Stimulated activated CD8-positive, alpha-beta memory T cell treated with anti-CD3 and anti-CD28 coated beads, Interleukin-4, amount 100 ng/mL, for 4 hours (primary cell): ENCODE measurements at regions not wholly inside any gene's neighbourhood (a gene's known extent, or its start where the extent isn't known, plus 50 kb on each side); places are given as distances from the start of the nearest gene placed in this dataset.

Experiments
- DNase-seq, 2 donors: peaks; one replicate each; pipeline ENCODE4 v3.0.0-alpha.2; 2020; ENCODE audit warnings: low read depth in 2 of 2, low spot score in 1 of 2

DNA sequence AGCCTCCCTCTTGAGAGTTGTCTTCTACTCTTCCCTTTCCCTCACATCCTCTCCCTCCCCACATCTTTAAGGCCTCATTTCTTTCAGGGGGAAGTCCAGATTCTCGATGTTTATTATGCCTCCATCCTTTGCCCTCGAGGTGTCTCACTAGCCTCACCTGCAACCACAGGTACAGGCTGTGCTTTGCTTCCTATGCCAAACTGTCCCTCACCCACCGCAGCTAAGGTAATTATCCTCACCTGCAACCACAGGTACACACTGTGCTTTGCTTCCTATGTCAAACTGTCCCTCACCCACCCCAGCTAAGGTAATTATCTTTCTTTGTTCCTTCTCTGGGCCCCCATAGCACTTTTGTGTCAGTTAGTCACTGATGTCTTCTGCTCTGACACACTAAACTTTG is 328.1 kb upstream of the SNX7 start:
- no peak for DNase-seq

DNA sequence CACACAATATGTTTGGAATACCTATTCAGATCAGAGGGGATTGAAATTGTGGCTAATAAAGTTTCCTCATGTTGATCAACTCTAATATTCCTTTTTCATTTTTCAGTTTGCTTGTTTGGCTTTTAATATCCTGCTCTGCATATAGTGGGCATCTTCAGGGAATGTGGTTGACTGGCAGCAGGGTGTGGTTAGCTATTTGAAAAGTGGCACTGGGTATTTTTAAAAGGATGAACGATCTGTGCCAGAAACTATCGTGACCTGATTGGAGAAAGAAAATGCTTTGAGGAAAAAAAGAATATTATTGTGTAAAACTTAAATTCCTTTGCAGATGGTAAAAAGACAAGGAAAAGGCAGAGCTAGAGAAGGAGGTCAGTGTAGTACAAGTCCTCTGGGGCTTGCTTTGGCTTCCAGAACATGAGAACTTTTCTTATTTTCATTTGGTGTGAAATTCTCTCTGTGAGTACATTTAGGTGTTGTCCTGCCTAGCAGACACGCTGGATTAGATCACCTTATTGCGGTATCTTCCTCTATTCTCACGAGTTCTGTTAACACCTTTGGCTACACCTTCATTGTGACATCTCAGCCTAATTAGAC is 329.7 kb upstream of the SNX7 start:
- DNase-seq, result no peak

DNA sequence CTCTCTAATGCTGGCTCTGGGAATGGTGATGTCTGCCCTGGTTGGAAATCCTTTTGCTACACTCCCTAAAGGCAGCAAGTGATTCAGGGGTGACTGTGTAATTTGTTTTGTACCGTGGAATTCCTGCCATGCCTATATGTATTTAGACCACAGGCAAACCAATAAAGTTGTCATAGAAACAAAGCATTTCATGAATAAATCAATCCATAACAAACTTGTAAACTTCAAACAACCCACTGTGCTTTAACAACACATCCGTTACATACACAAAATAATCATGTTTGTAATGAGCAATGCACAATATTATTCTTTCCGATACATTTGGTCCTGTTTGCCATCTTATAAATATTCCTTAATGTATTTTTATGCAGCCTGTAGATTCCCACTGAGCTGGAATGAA is 330.3 kb upstream of the SNX7 start:
- DNase-seq, result no peak

DNA sequence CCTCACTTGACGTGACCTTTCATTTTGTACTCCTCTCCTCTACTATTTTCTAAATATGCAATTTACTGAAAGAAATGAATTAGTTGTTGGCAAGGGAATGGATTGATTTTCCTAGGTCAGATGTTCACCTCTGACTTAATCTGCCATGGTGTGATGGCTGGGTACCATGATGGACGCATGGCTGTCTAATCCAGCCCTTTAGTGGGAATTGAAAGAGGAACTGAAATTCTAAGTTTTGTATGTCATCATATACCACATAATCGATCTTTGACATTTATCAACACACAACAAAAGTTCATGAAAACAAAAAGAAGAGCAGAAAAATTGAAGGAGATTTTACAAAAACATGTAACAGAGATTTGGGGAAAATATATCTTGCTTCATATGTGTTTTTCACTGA is 331.3 kb upstream of the SNX7 start:
- no peak for DNase-seq

DNA sequence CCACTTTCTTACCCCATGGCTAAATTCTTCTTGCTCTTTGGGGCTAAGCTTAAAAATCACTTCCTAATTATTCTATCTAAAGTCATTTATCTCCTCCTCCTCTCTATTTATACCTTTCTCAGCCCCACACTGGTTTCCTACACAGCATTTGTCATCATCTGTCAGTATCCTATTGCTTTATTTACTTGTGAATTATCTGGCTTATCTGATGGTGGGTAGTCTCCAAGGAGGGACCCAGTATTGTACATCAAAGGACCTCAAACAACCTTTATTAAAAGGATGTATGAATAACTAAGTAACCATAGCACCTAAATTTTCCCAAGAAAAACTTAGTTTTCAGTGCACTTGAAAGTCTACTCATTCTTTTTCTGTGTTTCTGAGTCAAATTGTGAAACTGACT is 332.7 kb upstream of the SNX7 start:
- no peak for DNase-seq

DNA sequence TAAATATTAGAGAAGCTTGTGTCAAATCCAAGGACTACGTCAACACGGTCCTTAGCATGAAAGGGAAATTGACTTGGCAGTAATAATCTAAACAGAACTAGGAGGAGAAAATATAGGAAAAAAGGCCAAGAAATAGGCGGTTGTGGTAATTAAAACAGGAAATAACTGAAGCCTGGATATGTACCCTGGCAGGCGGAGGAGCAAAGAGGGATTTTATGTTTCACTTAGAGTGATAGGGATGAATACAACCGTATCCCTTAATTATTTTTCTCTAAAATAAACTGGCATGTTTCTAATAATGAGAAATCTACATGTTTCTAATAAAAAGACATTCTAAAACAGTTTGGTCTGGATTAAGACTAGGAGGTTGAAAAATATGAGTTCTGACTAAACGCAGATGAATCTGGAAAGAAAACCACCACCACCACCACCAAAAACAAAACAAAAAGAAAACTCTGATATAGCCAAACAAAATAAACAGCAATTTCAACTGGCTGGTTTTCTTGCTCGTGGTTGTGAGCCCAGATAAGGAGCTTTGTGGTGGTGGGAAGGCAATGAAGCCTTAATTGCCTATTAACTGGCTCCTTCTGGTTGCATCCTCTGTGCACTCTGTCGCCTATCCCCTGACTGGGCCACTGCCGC is 334.2 kb upstream of the SNX7 start:
- DNase-seq, result no peak

DNA sequence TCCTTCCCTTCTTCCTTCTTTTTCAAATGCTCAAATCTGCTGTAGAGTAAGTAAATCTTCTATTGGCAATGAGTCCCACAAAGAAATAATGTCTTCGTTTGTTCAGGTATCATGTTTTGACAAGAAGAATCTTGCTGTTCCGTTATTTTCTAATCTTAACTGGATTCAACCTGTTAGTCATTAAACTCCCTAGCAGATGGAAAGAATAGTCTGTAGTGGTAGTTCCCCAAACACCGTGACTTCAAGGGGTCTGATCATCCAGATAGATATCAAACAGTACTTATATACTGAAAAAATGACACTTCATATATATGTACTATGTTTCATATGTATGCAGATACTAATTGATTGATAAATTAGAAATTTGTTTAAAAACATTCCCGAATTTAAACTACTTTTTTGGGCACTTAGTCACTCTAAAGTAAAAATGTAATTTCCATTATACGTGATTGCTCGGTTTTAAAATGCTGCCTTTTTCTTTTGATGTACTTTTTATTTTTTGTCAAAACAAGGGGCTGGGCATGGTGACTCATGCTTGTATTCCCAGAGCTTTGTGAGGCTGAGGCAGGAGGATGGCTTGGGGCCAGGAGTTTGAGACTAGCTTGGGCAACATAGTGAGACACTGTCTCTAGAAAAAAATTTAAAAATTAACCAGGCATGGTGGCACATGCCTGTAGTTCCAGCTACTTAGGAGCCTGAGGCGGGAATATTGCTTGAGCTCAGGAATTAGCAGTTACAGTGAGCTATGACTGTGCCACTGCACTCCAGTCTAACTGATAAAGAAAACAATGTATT is 335.7 kb upstream of the SNX7 start:
- no peak for DNase-seq

- DNase-seq, result no peak
Measured at GRCh38 chr1:98323906-98324358, 337.6 kb upstream of the SNX7 start.

GRCh38 chr1:98323388-98323787 is 338.1 kb upstream of the SNX7 start:
- DNase-seq, result no peak

- DNase-seq, result no peak
Measured at GRCh38 chr1:98322966-98323365, 338.6 kb upstream of the SNX7 start.

DNA sequence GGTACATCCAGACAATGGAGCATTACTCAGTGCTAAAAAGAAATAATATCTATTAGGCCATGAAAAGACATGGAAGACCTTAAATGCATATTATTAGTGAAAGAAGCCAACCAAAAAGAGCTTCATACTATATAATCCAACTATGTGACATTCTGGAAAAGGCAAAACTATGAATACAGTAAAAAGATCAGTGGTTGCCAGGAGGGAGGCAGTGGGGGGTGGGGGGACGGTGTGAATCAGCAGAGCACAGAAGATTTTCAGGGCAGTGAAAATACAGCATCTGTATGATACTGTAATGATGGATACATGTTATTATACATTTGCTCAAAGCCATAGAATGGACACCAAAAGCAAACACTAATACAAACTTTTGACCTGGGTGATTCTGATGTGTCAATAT is 339.4 kb upstream of the SNX7 start:
- DNase-seq, result no peak

DNA sequence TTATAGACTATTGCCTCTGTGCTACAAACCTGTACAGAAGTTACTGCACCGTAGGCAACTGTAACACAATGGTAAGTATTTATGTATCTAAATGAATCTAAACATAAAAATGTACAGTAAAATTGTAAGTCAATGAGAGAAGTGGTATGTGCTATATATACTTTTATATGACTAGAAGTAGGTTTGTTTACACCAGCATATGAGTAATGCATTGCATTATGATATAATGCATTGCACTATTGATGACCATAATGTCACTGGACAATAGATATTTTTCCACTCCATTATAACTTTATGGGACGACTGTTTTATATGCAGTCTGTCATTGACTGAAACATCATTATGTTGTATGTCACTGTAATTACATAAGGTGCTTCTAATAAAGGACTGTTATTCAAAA is 340.3 kb upstream of the SNX7 start:
- no peak for DNase-seq

GRCh38 chr1:98316286-98316905 is 345.1 kb upstream of the SNX7 start:
- DNase-seq, result no peak

DNA sequence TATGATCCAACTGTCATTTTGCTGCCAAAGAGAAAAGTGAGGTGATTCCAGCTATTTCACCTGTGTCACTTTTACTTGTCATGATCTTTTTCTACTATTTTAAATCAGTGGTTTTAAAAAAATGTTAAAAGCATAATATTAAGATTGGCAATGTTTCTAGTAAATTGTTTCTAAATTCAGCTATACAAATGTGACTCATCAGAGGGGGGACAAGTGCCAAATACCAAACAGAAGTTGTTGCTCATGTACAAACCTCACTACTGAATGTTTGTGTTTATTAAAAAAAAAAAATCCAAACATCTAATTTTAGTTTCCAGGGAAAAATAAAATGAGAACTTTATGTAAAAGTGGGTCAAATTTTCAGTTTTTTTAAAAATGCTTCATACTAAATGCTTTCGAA is 346.2 kb upstream of the SNX7 start:
- no peak for DNase-seq

GRCh38 chr1:98314601-98315000 is 346.9 kb upstream of the SNX7 start:
- DNase-seq, result no peak

DNA sequence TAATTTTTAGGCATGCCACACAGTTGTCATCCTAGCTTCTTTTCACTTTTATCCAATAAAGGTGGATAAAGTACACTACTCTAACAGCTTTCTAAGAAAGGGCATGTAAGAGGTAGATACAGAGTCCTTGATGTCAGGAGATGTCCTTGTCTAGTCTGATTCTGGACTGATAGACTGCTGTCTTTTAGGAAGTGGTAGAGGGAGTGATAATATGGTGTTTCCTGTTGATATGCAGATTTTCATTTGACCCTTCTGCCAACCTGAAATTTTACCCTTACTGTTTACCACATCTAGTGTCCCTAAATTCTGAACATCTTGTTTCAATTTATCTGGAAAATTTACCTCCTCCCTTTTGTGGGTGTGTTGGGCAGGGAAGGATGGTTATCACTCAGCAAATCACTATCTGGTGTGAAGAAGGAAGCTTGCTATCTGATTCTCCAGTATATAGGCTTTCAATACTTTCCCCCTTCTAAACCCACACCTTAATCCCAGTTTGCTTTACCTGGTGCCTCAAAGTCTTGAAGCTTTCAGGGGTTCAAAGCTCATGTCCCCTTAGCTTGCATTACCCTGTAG is 354.9 kb upstream of the SNX7 start:
- no peak for DNase-seq

DNA sequence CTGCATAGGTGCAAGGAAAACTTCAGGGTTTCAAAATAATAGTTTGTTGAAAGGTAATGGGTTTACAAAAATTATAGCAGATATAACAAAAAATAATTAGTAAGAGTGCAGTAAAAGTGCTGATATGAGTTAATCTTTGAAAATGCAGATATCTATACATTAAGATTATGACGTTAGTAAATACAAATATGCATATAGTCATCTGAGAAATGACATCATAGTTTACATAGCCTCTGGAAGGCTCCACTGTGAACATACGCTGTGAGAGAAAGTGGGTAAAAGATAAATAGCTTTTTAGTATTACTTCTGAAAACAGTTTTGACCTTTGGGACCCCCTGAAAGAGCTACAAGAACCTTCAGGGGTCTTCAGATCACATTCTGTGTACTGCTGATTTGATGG is 356.2 kb upstream of the SNX7 start:
- DNase-seq, result no peak

- no peak for DNase-seq
Measured at GRCh38 chr1:98304888-98305287, 356.6 kb upstream of the SNX7 start.

DNA sequence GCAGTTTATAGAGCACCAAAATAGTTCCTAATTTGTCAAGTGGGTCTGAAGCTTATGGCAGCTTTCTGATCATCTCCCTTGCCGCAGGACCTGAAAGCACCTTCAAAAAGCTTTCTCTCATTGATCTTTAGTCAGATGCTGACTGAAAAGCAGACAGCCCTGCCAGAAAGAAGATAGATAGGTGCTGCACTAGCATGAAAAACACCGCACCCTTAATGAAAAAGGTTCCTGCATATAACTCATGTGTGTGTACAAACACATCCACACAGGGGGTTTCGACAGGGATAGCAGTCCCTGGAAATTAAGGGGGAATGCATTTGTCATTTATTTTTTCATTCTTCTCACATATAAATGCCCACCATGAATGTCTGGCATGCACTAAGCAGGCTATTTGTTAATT is 361.7 kb upstream of the SNX7 start:
- no peak for DNase-seq

GRCh38 chr1:98299313-98299712 is 362.2 kb upstream of the SNX7 start:
- DNase-seq, result no peak

DNA sequence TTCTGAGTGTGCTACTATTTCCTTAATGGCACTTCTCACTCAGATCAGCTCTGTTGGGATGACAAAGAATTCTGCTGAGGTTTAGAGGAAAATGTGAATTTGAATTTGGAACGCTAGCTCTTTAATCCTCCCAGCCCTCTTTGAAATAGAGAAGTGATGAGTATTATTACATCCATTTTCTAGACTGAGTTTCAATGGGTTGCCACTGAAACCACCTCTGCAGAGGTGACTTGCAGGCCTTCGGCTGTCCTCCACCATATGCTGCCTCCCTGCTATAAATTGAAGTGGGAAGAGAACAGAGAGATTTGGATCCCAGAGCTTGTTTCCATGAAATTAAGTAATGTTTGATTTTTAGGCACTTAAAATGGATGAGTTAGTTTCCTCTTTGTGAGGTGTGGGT is 363.2 kb upstream of the SNX7 start:
- no peak for DNase-seq

DNA sequence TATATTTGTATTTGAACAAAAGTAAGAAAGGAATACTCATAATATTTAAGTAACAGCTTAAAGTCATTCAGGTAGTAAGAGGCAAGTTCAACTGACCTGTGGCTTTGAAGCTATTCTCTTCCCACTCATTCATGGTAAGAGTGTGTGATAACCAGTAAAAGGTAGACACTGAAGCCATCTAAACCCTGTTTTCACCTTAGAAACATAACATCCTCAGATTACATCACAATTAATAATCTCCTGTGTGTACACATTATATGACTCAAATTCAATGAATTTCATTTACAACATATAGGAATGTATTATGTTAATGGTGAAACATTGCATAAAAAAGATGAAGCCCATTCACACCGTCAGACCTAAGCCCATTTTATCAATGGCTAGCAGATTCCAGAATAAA is 364.8 kb upstream of the SNX7 start:
- DNase-seq, result no peak
